PC-3 (cell line): ENCODE measurements at regions not wholly inside any gene's neighbourhood (a gene's known extent, or its start where the extent isn't known, plus 50 kb on each side); places are given as distances from the start of the nearest gene placed in this dataset.

ENCODE experiments used
- ATAC-seq: fragments of 200-7000 bp; cut with Tn5 transposase; 2 replicates; pipeline ENCODE4 v1.9.1; 2020; ENCODE audit warnings: mild to moderate bottlenecking, moderate library complexity
- BruUV-seq: library from RNA; stranded (reverse); fragments of 400-500 nt; replicated peaks from 2 replicates; lab custom pipeline; 2021; lab: Mats Ljungman, UMichigan
- CTCF ChIA-PET: fragments of 300-600 bp; sonication (Branson Sonifier 250); formaldehyde crosslinking; loops from one replicate; lab custom pipeline; 2022; ENCODE audit warnings: antibody characterized with exemption; lab: Charles Lee
- POLR2A ChIA-PET: fragments of 300-600 bp; sonication (Branson Sonifier 250); formaldehyde crosslinking; loops from one replicate; lab custom pipeline; 2022; ENCODE audit warnings: antibody characterized with exemption; ENCODE audit not compliant: unreplicated experiment; lab: Charles Lee
- DNase-seq: peaks from one replicate; pipeline ENCODE4 v3.0.0-alpha.2; 2015
- H2AFZ ChIP-seq: fragments of 300-600 bp; sonication (generic); 2 replicates; pipeline ENCODE4 v1.6.0; 2016; ENCODE audit warnings: antibody characterized with exemption, low read length
- H3F3A ChIP-seq: fragments of 300-600 bp; sonication (generic); one replicate; pipeline ENCODE4 v1.6.0; 2017; ENCODE audit warnings: antibody characterized with exemption, low read length, control low read depth, mild to moderate bottlenecking; ENCODE audit not compliant: unreplicated experiment
- H3K27ac ChIP-seq: fragments of 300-600 bp; sonication (generic); 2 replicates; pipeline ENCODE4 v1.5.1; 2016; ENCODE audit warnings: mild to moderate bottlenecking, low read length
- H3K27me3 ChIP-seq: fragments of 300-600 bp; sonication (generic); 2 replicates; pipeline ENCODE4 v1.6.1; 2016; ENCODE audit warnings: low read length, mixed read lengths
- H3K36me3 ChIP-seq: fragments of 300-600 bp; sonication (generic); 2 replicates; pipeline ENCODE4 v1.6.1; 2016; ENCODE audit warnings: low read depth, mixed run types, low read length, mixed read lengths
- H3K4me1 ChIP-seq: fragments of 300-600 bp; sonication (generic); 2 replicates; pipeline ENCODE4 v1.5.1; 2016; ENCODE audit warnings: low read length; ENCODE audit not compliant: insufficient read depth
- H3K4me2 ChIP-seq: fragments of 300-600 bp; sonication (generic); 2 replicates; pipeline ENCODE4 v1.6.0; 2016; ENCODE audit warnings: low read length
- H3K4me3 ChIP-seq: fragments of 300-600 bp; sonication (generic); 2 replicates; pipeline ENCODE4 v1.5.1; 2016; ENCODE audit warnings: mild to moderate bottlenecking, low read length, mixed read lengths
- H3K79me2 ChIP-seq: fragments of 300-600 bp; sonication (generic); 2 replicates; pipeline ENCODE4 v1.6.1; 2017; ENCODE audit warnings: low read length, mixed read lengths
- H3K9ac ChIP-seq: fragments of 300-600 bp; sonication (generic); 2 replicates; pipeline ENCODE4 v1.6.0; 2016; ENCODE audit warnings: mild to moderate bottlenecking, low read length
- H3K9me2 ChIP-seq: fragments of 300-600 bp; sonication (generic); replicated peaks from 2 replicates; pipeline ENCODE4 v1.6.1; 2016; ENCODE audit warnings: mixed run types, low read length, mixed read lengths
- H3K9me3 ChIP-seq: fragments of 300-600 bp; sonication (generic); 2 replicates; pipeline ENCODE4 v1.6.1; 2016; ENCODE audit warnings: low read length, mixed read lengths
- H4K20me1 ChIP-seq: fragments of 300-600 bp; sonication (generic); 2 replicates; pipeline ENCODE4 v1.6.1; 2016; ENCODE audit warnings: low read length, mixed read lengths
- CTCF ChIP-seq: fragments of 300-600 bp; sonication (generic); conservative IDR thresholded peaks from 2 replicates; pipeline ENCODE4 v1.5.1; 2017; ENCODE audit warnings: antibody characterized with exemption, low read depth, mild to moderate bottlenecking, low read length
- EZH2 ChIP-seq: fragments of 300-600 bp; sonication (generic); IDR thresholded peaks from one replicate; pipeline ENCODE4 v1.6.1; 2017; ENCODE audit warnings: antibody characterized with exemption, mild to moderate bottlenecking, low read length; ENCODE audit not compliant: unreplicated experiment
- EZH2phosphoT487 ChIP-seq: fragments of 300-600 bp; sonication (generic); IDR thresholded peaks from 2 replicates; pipeline ENCODE4 v1.6.1; 2018; ENCODE audit warnings: mild to moderate bottlenecking, antibody characterized with exemption, low read length, borderline replicate concordance
- intact Hi-C: fragments of 100-400 bp; cut with micrococcal nuclease; formaldehyde crosslinking; loops from 2 replicates; pipeline ENCODE4 v1.9.0; 2023

GRCh38 chr5:179439181-179439985 lies 94.1 kb upstream of the ADAMTS2 start:
- no peaks in the 10 kb centered on the region for H3K9me3 ChIP-seq
- no peaks in the 10 kb centered on the region for H3F3A ChIP-seq
- POLR2A ChIA-PET, result no interaction called here
- H3K79me2 ChIP-seq, result no peaks in the 10 kb centered on the region
- no peak overlapping the region for H3K9ac ChIP-seq
- no peak overlapping the region for H3K27ac ChIP-seq
- no peaks in the 10 kb centered on the region for H3K27me3 ChIP-seq
- no peak for ATAC-seq
- no TSS peak for BruUV-seq
- H3K4me2 ChIP-seq, result no peak overlapping the region
- H3K4me1 ChIP-seq, result no peaks in the 10 kb centered on the region
- no peaks in the 10 kb centered on the region for H3K9me2 ChIP-seq
- no peaks in the 10 kb centered on the region for H4K20me1 ChIP-seq
- no peak for DNase-seq
- H2AFZ ChIP-seq, result no peak overlapping the region
- TF ChIP-seq EZH2, result no peak
- TF ChIP-seq EZH2phosphoT487, result no peak
- no peak for TF ChIP-seq CTCF
- CTCF ChIA-PET, result no interaction called here
- intact Hi-C loops, result no loop called here
- no peaks in the 10 kb centered on the region for H3K36me3 ChIP-seq
- H3K4me3 ChIP-seq, result no peak overlapping the region

- 0 out of 2 replicates have a peak, but pooled peaks cover 4% of the 10 kb centered on the region for H3K27me3 ChIP-seq
- H3K9me2 ChIP-seq, result no peaks in the 10 kb centered on the region
- no peaks in the 10 kb centered on the region for H3K9me3 ChIP-seq
- no peaks in the 10 kb centered on the region for H3K79me2 ChIP-seq
- CTCF ChIA-PET, result no interaction called here
- no peaks in the 10 kb centered on the region for H3F3A ChIP-seq
- no peak overlapping the region for H3K4me2 ChIP-seq
- H3K4me3 ChIP-seq, result no peak overlapping the region
- BruUV-seq, result no TSS peak
- DNase-seq (no peak), ATAC-seq (no peak)
- H3K9ac ChIP-seq, result no peak overlapping the region
- no peak overlapping the region for H2AFZ ChIP-seq
- H3K27ac ChIP-seq, result no peak overlapping the region
- TF ChIP-seq EZH2phosphoT487 (no peak), EZH2 (no peak), CTCF (no peak)
- no peaks in the 10 kb centered on the region for H3K36me3 ChIP-seq
- intact Hi-C loops, result no loop called here
- H3K4me1 ChIP-seq, result no peaks in the 10 kb centered on the region
- POLR2A ChIA-PET, result no interaction called here
- H4K20me1 ChIP-seq, result no peaks in the 10 kb centered on the region
Observed at GRCh38 chr5:179438461-179438860, 93.2 kb upstream of the ADAMTS2 start.

- Histone ChIP-seq H3K4me1 (no peaks in the 10 kb centered on the region), H3K4me2 (no peak overlapping the region), H2AFZ (no peak overlapping the region), H3F3A (no peaks in the 10 kb centered on the region), H3K27ac (no peak overlapping the region), H3K27me3 (peaks cover 6% of the 10 kb centered on the region; the same call in 1 of the 2 replicates), H3K9ac (no peak overlapping the region), H3K9me2 (no peaks in the 10 kb centered on the region), H3K36me3 (no peaks in the 10 kb centered on the region), H3K9me3 (no peaks in the 10 kb centered on the region), H3K79me2 (no peaks in the 10 kb centered on the region), H4K20me1 (no peaks in the 10 kb centered on the region), H3K4me3 (no peak overlapping the region)
- no peak for TF ChIP-seq CTCF
- no peak for TF ChIP-seq EZH2
- no peak for TF ChIP-seq EZH2phosphoT487
- ChIA-PET POLR2A (no interaction called here), CTCF (no interaction called here)
- DNase-seq (no peak), ATAC-seq (no peak)
- intact Hi-C loops, result no loop called here
- BruUV-seq, result no TSS peak
Observed at GRCh38 chr5:179438011-179438441, 92.8 kb upstream of the ADAMTS2 start.
